ENCODE measurements at regions not wholly inside any gene's neighbourhood (a gene's known extent, or its start where the extent isn't known, plus 50 kb on each side); places are given as distances from the start of the nearest gene placed in this dataset.

DNA sequence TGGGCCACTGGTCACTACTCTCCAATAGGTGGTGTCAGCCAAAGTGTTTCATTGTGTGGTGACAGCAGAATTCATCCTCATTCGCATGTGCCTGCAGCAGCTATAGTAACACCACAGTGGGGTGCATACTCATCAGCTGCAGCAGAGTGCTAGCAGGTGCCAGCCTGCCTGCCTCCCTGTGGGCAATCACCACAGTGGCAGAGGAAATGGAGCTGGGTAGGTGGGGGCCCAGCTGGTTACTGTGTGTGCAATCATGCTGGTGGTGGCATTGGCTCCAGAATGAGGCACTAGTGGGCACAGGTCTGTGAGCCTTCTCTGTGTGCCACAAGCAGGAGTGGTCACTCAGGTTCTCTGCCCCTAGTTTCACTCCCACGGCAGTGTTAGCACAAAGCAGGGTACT, 579.2 kb downstream of the PTPRC start:
- in situ Hi-C loops (cut with HindIII; ENCODE audit: low sequenced_read_pairs): no loop called here
- TF ChIP-seq, protein P1, sequence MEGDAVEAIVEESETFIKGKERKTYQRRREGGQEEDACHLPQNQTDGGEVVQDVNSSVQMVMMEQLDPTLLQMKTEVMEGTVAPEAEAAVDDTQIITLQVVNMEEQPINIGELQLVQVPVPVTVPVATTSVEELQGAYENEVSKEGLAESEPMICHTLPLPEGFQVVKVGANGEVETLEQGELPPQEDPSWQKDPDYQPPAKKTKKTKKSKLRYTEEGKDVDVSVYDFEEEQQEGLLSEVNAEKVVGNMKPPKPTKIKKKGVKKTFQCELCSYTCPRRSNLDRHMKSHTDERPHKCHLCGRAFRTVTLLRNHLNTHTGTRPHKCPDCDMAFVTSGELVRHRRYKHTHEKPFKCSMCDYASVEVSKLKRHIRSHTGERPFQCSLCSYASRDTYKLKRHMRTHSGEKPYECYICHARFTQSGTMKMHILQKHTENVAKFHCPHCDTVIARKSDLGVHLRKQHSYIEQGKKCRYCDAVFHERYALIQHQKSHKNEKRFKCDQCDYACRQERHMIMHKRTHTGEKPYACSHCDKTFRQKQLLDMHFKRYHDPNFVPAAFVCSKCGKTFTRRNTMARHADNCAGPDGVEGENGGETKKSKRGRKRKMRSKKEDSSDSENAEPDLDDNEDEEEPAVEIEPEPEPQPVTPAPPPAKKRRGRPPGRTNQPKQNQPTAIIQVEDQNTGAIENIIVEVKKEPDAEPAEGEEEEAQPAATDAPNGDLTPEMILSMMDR (IDR thresholded peaks at IDR 0.05; ENCODE audit: low read depth, low read length, missing control alignments): no peak
- no peak overlapping the region for H3K4me3 ChIP-seq (ENCODE audit: low read depth, low read length)
- DNase-seq (ENCODE audit: low read depth): no peak

DNA sequence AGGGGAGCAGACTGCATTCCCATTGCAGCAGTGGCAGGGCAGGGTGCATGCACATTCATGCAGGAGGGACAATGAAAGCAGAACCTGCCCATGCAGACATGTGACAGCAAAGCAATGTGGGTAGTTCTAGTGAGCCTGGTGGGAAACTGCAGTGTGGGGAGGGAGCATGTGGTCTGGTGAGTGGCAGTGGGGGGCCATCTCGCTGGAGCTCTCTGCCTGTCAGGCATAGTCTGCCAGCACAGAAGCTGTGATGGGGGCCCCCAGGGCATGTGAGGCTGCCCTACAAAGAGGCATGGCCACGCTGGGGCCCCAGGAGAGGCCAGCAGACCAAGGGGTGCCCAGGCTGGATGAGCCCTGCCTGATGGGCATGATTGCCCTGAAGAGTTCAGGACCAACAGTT, 579.7 kb downstream of the PTPRC start:
- no peak for DNase-seq (ENCODE audit: low read depth)
- TF ChIP-seq, protein P1 (IDR thresholded peaks at IDR 0.05; ENCODE audit: low read depth, low read length, missing control alignments): no peak
- in situ Hi-C loops (cut with HindIII; ENCODE audit: low sequenced_read_pairs): no loop called here
- H3K4me3 ChIP-seq (ENCODE audit: low read depth, low read length): no peak overlapping the region

DNA sequence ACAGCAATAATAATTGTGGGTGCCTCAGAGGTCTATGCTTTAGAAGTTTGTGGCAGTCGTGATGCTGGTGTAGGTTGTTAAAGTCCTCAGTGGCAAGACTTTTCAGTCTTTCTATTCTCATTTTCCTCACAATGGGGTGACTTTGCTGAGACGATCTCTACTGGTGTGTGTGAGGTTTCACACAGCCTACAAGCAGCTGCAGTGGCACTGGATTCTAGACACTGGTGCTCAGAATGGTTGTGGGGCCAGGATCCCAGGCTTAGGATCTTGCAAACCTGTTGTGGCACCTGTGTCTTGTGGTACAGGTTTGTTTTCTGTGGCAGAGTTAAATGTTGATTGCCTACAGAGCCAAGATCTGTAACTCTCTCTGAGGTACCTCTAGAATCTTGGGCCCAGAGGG, 581.2 kb downstream of the PTPRC start:
- TF ChIP-seq, protein P1 (IDR thresholded peaks at IDR 0.05; ENCODE audit: low read depth, low read length, missing control alignments): no peak
- H3K4me3 ChIP-seq (ENCODE audit: low read depth, low read length): no peak overlapping the region
- in situ Hi-C loops (cut with HindIII; ENCODE audit: low sequenced_read_pairs): no loop called here
- no peak for DNase-seq (ENCODE audit: low read depth)

DNA sequence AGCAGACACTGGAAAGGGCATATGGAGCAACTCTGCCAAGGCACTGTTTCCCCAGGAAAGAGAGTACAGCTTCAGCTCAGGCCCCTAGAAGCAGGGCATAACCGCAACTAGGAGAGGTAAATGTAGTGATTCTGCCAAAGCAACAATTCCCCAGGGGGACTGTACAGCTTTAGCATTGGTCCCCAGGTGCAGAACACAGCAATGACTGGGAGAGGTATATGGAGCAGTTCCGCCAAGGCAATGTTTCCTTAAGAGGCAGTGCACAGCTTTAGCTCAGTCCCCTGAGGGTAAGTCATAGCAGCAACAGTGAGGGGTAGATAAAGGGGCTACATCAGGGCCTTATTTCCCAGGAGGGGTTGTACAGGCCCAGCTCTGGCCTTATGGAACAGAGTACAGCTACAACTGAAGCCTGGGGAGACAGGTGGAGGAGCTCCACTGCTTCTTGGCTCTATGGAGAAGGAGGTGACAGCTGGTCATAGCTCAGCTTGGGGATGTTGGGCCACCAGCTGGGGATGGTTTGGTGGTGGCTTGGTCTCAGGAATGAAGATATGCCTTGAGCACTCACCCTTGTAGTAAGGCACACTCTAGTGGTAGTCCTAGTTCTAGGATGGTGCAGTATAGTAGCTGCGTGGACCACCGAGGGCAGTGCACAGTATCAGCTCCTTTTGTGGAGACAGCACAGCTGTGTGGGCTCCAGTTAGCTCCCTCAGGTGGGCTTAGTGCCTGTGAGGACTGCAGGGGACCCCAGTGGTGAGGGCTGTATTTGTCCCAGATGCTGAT, 582.7 kb downstream of the PTPRC start:
- TF ChIP-seq, protein P1 (IDR thresholded peaks at IDR 0.05; ENCODE audit: low read depth, low read length, missing control alignments): no peak
- DNase-seq (ENCODE audit: low read depth): no peak
- no peak overlapping the region for H3K4me3 ChIP-seq (ENCODE audit: low read depth, low read length)
- in situ Hi-C loops (cut with HindIII; ENCODE audit: low sequenced_read_pairs): no loop called here

DNA sequence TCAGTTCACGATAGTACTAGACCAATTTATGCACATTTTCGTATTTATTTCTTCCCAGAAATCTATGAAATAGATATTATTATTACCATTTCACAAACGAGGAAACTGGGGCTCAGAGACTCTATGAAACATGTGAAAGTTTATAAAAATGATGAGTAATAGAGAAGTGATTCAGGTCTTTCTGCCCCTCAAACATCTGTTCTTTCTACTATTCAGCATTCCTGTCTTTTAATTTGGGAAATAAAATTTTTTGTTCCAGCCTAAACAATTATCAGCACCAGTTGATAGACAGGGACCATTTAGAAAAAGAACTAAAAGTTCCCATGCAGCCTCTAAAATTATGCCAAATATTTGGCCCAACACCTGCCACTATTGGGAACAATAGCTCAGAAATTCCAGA, 585.1 kb downstream of the PTPRC start:
- in situ Hi-C loops (cut with HindIII; ENCODE audit: low sequenced_read_pairs): no loop called here
- no peak overlapping the region for H3K4me3 ChIP-seq (ENCODE audit: low read depth, low read length)
- TF ChIP-seq, protein P1 (IDR thresholded peaks at IDR 0.05; ENCODE audit: low read depth, low read length, missing control alignments): no peak
- DNase-seq (ENCODE audit: low read depth): no peak

DNA sequence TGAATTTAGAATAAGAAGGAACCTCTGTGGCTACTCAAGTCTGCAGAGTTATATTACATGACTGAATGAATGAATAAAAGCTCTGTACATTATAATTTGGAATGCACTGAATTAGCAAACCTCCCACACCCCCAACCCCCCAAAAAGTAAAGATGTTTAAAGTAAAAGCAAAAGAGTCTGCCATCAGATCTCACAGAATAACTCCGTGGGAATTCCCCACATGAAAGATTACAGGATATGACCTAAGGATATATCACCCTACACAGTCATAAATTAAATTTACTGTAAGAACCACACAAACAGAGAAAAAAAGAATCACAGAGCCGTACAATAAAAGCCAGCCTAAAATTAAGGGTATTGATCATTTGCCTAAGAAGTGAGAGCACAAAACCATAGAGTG, 587.3 kb downstream of the PTPRC start:
- in situ Hi-C loops (cut with HindIII; ENCODE audit: low sequenced_read_pairs): no loop called here
- TF ChIP-seq, protein P1 (IDR thresholded peaks at IDR 0.05; ENCODE audit: low read depth, low read length, missing control alignments): no peak
- peak; percentile 38 for DNase-seq (ENCODE audit: low read depth)
- no peak overlapping the region for H3K4me3 ChIP-seq (ENCODE audit: low read depth, low read length)
